ENCODE measurements at regions not wholly inside any gene's neighbourhood (a gene's known extent, or its start where the extent isn't known, plus 50 kb on each side); places are given as distances from the start of the nearest gene placed in this dataset.
"Not testable (repeated sequence)": the region's sequence is repeated elsewhere in the genome, so short reads cannot be mapped to it uniquely, and the experiment has no call there.

DNA sequence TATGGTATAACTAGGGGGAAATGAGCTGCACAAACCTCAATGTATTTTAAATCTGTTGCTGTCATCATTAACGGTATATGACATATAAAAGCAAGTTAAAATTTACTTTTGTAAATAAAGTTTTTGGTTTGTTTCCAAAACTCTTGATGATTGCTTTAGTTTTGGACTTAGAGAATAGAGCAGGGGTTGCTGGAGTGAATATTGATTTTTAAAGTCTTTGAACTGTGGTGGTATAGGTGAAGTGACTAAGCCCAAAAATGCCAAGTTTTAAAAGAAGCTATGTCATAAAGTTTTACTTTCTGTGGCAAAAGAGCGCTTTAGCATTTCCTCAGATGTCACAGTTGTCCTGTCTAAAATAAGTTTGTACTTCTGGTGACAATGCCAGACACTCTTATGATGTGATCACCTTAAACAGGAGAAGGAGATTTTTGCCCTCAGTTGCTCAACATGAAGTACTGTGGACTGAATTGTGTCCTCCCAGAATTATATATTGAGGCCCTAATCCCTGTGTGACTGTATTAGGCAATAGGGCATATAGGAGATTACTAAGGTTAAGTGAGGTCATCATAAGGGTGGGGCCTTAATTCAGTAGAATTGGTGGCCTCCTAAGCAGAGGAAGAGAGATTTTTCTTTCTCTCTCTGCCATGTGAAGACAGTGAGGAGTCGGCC is 175.2 kb upstream of the PLGLB1 start:
- ATAC-seq, DNase-seq: not testable (repeated sequence)

DNA sequence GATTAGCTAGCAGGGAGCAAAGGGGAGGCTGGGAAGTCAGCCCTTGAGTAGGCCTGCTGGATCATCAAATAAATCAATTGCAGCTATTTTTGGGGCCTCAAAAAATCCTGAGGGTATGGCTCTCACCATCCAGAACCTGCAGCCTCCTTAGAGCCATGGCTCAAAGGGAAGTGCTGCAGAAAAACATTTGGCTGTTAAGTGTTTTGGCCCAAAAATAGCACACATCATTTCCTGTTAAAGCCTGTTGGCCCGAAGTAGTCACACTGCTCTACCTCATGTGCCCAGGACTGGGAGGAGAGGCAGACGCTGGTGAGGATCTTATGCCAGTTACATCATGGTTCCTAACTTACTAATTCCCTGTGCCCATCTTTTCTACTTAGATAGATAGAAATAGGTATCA is 176.8 kb upstream of the PLGLB1 start:
- ATAC-seq, DNase-seq: not testable (repeated sequence)

DNA sequence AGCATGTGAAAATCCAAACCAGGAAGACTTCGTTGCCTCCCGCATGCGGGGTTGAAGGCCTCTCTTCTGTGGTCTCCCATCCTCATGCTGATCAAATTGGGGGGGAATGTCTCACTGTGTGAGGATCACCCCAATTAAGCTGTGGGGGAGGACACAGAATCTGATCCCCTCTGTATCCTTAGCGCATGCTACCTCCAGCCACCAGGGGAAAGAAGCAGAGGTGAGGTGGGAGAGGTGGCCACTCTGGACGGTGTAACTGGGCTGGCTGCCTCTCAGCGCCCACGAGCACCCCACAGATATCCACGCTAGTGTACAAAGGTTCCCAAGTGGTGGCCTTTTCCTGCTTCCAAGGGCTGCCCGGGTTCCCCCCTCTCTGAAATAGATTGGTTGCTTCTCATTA is 177.6 kb upstream of the PLGLB1 start:
- peak; percentile 28 for ATAC-seq
- not testable (repeated sequence) for DNase-seq

DNA sequence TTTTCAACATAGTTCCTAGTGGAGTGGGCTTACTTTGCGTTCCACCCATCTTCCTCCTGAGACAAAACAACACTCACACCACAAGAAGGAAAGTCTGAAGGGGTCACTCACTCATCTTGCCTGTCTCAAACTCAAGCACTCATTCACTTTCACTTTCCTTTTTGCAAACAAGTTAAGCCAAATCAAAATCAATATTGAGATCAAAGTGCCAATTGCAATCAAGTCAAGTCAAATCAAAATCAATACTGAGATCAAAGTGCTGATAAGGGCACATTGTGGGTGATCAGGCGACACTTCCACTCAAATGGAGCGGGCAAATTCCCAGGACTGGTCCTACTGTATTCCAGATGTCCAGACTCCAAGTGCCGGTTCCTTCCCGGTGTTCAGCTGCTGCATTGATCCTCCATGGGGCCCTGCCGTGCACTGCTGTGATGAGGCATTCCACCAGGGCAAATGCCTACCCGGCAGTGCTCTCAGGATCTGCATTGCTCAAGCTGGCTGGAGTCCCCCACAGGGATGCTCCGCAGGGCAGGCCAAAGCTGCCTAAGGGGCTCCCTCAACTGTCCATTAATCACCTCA is 183.0 kb upstream of the PLGLB1 start:
- not testable (repeated sequence) for ATAC-seq, DNase-seq

DNA sequence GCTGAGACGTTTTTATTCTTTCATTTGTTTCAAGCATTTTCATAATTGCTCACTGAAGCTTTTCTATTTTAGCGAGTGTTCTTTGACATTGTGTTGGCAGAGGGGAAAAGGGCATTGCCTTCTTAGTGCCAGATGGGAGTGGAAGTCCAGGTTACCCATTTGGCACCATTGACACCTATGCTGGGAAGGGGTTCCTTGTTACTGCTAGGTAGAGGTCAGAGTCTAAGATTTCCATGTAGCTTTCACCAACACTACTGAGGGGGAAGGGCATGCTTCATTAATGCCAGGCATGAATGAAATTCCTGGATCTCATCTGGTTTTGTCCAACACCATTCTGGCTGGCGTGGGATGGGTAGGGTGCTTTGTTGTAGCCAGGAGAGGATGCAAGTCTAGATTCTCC is 191.3 kb upstream of the PLGLB1 start:
- ATAC-seq, DNase-seq: not testable (repeated sequence)

DNA sequence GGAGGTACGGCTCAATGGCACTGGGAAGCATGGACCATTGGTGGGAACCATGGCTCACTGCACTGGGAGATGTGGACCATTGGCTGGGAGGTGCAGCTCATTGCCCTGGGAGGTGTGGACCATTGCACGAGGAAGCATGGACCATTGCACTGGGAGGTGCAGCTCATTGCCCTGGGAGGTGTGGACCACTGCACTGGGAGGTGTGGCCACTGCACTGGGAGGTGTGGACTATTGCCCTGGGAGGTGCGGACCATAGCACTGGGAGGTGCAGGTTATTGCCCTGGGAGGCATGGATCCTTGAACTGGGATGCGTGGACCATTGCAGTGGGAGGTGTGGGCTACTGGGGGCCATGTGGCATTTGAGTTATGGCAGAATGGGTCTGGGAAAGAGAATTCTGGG is 195.4 kb upstream of the PLGLB1 start:
- ATAC-seq, DNase-seq: not testable (repeated sequence)

DNA sequence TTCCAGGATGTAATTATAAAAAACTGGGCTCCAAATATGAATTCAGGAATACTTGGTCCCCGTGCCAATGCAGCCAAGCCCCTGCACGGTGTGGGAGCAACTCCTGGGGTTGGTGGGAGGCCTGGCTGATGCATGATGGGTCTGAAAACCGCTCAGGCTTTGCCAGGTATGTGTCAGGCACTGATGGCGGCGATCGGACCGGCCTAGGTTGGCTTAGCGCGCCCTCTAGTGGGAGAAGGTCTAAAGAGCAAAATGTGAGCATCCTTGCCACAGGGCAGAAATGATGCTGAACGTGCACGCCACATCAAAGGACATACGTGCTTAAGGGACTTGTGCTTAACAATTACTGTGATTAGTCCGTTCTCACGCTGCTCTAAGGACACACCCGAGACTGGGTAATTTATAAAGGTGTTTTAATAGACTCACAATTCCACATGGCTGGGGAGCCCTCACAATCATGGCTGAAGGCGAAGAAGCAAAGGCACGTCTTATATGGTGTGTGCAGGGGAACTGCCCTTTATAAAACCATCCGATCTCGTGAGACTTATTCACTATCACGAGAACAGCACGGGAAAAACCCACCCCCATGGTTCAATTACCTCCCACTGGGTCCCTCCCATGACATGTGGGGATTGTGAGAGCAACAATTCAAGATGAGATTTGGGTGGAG is 196.2 kb upstream of the PLGLB1 start:
- ATAC-seq: peak; percentile 96
- peak; percentile 87 for DNase-seq

DNA sequence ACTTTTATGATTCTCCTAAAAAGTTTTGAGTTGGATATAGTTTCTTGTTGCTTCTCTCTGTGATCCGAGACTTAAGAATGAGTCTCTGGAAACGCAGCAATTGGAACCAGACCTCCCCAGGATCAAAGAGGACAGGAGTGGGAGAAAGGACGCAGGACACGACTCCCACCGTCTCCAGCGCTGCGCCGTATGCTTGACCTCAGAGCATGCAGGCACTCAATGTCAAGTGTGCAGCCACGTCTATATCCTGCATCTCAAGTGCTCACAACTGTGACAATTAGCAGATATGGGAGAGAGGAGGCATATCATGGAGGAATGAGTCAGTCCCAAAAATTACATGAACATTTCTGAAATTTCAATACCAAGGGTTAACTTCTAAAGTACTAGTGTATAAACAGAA is 199.0 kb upstream of the PLGLB1 start:
- not testable (repeated sequence) for ATAC-seq, DNase-seq

DNA sequence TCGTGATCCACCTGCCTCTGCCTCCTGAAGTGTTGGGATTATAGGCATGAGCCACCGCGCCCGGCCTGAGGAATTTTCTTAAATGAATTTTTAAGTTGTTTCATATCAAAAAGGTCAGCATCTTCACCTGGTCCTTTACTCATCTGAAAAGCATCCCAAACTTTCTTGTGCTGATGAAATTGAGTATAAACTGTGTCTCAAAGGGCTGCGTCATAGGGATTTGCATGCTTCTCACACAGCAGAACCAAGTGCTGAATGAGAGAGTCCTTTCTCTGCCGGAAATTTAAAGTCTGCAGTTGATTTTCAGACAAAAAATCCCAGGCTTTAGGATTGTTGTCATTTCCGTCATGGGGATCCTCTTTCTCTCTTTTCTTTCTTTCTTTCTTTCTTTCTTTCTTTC is 200.5 kb upstream of the PLGLB1 start:
- not testable (repeated sequence) for ATAC-seq, DNase-seq

DNA sequence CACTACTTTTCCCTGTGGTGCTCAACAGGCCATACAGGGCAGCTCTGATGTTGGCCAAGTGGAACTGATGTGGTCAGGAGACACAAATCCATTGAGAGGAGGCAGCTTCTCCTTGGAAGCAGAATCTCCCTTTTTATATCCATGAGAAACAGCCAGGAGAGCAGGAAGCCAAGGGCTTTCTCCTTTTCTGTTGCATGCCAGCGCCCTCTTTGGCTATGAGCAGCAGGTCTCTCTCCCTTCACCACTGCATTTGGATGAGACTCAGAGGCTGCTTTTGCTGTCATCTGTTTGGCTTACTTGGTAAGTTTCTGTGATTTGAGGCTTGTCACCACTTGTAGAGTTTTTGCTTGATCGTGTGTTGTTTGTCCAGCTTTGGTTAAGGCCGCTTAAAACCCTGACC is 202.2 kb upstream of the PLGLB1 start:
- ATAC-seq, DNase-seq: not testable (repeated sequence)

DNA sequence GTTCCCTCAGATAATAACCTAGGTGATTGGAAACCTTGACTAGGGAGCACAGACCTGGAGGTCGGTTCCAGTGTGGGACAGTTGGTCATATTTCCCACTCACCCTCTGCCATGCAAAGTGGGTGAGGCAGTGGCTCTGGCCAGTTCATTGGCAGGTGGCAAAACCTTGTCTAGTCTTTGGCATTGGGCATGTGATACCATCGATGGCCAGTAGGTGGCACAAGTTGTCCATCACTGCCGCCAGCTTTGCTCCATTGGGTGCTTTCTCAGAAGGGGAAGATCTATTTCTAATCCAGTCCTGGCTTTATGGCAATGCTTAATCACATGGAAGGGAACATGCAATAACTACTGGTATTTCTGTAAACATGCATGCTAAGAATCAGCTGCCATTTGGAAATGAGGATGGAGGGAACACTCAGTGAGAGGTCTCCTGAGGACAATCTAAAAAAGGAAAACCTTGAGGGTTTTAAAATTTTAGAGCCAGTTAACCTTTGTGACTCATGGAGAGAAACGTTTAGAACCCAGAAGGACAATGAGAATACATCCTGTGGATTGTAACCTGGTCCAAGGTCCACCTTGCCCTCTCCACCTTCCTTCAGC is 207.5 kb upstream of the PLGLB1 start:
- DNase-seq: not testable (repeated sequence)
- ATAC-seq: peak; percentile 81

DNA sequence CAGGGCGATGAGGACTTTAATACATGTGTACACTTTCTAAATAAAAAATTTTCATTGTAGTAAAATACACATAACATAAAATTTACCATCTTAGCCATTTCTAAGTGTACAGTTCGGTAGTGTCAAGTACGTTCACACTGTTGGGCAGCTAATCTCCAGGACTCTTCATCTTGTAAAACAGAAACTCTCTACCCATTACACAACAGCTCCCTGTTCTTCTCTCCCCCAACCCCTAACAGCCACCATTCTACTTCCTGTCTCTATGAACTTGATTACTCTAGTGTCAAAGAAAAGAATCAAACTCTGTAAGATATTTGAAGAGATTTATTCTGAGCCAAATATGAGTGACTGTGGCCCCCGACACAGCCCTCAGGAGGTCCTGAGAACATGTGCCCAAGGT is 208.3 kb upstream of the PLGLB1 start:
- ATAC-seq: not testable (repeated sequence)

DNA sequence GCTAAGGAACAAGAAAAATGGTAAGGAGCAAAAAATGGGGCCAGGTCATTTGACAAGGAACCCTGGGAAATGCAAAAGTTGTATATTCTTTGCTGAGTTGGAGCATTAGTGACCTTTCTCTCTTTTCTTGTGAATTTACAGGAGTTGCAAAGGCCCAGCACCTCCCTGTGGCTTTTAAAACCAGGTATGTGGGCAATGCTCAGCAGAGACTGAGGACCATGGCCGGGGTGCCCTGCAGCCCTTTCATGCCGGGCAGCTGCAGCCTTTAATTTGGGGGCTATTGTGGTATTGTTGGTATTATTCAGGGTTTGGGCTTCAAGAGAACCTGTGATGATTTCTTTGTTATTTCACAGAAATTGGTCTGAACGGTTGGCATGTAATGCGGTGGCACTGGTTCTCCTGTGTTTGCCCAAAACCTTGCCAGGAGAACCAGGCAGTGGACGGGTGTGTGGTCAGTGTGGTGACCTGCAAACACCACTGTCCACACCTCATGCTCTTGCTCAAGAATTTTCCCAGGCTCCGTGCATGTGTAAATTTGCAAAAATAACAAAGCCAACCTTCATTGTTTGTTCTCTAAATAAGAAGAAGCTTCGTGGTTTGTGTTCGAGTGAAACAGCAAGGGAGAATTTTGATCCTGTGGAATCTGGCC is 213.8 kb upstream of the PLGLB1 start:
- ATAC-seq, DNase-seq: not testable (repeated sequence)

More for the DNA sequence above, 208.3 kb upstream of the PLGLB1 start:
- not testable (repeated sequence) for DNase-seq

DNA sequence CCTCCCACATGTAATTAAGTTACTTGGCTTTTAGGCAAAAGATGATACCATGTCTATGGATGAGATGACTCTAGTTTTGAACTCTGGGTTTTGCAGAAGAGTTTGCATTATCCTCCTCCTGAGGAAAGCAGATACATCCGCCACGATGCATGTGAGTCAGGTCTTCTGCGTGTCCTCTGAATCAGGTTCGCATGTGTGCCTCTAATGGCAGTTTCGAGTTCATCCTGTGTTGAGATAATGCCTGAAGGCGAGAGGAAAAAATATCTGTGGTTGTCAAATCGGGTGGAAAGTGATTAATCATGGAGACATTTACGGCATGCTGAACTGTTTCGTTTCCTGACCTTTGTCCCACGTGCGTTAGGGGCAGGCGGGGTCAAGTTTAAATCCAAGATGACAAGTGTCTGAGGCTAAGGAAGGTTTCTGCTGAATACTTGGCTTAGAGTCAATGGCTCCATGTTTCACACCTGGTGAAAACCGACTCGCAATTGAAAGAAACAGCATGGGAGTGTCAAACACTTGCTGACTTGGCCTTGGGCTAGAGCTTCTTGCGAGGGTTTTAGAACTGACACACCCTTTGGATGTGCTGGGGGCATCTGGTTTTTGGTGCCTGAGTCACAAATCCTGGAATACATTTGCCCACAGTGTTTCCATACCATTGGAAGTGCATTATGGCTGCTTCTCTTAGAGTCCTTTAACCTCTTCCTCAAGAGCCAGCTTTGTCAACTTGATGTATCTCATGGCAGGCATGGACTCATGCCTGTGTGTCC is 216.1 kb upstream of the PLGLB1 start:
- peak; percentile 88 for ATAC-seq
- peak; percentile 23 for DNase-seq

DNA sequence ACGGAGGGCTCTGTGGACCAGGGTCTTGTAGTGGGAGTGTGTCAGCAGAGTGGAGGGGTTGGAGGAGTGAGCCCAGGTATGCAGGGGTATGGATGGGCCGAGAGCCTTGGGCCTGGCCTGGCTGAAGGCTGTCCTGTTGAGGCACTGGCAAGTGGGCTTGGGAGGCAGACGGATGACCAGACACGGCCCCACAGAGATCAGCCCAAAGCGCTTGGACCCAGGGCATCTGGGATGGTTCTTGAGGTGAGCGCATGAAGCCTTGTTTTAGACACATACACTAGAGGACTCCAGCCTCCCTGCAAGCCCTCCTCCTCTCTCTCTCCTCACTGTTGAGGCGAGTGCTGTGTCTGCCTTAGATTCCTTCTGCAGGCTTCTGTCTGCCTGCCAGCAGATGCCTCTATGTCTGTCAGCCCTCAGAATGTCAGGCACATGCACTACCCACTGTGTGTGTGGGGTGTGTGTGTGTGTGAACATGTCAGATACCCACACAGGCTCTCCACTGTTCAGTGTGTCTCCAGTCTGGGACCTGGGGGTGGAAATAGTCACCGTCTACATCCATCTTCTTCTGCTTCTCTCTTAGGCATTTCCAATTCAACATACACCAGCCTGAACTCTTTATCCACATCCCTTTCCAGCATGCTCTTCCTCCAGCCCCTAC is 218.0 kb upstream of the PLGLB1 start:
- not testable (repeated sequence) for ATAC-seq, DNase-seq

DNA sequence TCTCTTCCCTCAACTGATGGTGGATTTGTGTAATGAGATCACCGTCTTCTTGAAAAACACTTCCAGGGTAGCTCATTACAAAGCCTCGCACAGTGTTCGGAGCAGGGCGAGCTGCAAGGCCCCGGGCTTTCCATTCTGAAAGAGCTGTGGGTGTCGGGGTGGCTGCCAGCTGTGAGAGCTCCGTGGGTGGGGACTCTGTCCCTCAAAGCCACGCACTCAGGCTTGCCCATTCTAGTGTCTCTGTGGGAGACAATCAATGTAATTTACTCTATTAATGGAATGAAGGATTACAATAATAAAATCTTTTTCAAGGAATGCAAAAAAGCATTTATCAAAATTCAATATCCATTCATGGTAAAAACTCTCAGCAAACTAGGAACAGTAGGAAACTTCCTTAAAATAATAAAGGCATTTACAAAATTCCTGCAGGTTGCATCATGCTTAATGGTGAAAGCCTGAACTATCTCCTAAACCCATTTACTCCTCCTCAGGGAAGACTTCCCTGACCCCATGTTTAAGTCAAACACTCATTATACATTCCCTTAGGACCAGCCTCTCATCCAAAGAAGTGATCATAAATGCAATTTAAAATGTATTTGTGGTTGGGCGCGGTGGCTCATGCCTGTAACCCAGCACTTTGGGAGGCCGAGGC is 224.5 kb upstream of the PLGLB1 start:
- DNase-seq: not testable (repeated sequence)
- peak; percentile 77 for ATAC-seq

DNA sequence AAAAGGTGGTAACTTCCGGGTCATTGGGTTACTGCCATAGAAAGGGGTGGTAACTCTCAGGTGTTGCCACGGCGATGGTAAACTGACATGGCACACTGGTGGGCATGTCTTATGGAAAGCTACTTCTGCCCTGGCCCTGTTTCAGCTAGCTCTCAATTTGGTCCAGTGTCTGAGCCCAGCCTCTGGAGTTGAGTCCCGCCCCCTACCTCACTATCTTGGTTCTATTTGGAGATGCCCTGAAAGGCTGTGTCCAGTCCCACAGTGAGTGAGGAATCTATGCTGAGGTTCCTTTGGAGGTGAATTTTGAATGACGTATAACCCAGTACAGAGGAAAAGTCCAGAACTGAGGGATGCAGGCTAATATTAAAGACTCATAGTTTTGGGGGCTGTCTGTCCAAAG is 230.4 kb upstream of the PLGLB1 start:
- ATAC-seq, DNase-seq: not testable (repeated sequence)

DNA sequence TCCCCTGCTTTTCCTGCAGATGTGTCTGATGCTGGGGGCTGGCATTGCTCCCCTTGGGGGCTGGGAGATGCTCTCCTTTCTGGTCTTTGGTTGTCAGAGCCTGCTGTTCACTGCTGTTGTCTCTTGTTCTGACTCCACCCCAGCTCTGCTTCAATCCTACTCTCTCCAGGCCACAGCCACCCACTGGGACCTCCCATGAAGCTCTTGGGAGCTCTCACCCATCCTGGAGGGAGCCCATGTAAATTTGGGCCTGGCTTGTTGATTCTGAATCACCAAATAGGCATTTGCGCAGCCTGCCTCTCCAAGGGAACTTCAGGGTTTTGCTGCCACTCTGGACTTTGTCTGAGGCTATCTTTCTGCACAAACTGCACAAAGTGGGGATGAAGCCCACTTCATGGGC is 232.9 kb upstream of the PLGLB1 start:
- not testable (repeated sequence) for DNase-seq, ATAC-seq

DNA sequence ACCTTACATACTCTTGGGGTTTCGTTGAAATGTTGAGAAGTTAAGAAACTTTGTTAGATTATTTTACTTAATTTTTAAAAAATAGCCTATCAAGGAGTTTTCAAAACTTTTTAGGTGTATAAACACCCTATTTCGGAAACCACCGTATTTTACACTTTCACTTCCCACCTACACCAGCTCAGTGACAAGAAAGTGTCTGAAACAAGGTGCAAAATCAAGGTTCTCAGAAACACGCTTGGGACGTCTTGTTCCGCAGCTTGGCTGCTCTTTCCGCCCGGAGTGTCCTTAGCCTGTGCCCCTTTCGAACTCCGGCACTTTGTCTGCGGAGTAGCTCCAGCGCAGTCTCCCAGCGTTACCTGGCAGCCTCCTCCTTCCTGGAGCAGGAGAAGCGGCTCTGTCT is 233.8 kb upstream of the PLGLB1 start:
- not testable (repeated sequence) for DNase-seq, ATAC-seq

DNA sequence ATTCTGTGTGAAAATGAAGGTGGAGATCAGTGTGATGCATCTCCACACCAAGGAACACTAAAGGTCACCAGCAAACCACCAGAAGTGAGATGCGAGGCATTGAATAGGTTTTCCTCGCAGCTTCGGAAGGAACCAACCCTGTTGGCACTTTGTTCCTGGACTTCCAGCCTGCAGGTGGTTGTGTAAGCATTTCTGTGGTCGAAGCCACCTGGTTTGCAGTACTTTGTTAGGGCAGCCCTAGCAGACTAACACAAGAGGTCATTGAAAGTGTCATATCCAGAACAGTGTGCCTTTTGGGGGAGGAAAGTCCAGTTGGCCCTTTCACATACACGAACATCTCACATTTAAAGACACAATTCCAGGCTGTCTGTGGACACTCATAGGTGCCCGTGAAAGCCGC is 237.2 kb upstream of the PLGLB1 start:
- not testable (repeated sequence) for DNase-seq, ATAC-seq
